ENCODE measurements at regions not wholly inside any gene's neighbourhood (a gene's known extent, or its start where the extent isn't known, plus 50 kb on each side); places are given as distances from the start of the nearest gene placed in this dataset.

DNA sequence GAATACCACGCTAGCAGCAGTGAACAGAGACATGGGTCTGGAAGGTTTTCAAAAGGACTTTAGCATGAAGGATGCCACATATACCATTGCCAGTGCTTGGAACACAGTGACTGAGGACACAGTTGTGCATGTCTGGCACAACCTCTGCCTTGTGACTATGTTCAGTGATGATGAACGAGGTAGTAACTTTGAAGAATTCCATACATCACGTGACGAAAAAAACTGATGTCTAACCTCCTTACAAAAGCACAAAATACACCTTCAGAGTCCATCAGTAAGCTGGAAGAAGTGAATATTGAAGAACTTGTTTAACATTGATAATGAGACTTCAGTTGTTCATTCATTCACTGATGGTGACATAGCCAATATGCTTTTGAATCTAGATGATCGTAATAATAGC is 594.8 kb upstream of the GRM7 start:
- H3K4me3 ChIP-seq (ENCODE audit: low read depth, low read length), result no peak overlapping the region
- TF ChIP-seq, protein P1, sequence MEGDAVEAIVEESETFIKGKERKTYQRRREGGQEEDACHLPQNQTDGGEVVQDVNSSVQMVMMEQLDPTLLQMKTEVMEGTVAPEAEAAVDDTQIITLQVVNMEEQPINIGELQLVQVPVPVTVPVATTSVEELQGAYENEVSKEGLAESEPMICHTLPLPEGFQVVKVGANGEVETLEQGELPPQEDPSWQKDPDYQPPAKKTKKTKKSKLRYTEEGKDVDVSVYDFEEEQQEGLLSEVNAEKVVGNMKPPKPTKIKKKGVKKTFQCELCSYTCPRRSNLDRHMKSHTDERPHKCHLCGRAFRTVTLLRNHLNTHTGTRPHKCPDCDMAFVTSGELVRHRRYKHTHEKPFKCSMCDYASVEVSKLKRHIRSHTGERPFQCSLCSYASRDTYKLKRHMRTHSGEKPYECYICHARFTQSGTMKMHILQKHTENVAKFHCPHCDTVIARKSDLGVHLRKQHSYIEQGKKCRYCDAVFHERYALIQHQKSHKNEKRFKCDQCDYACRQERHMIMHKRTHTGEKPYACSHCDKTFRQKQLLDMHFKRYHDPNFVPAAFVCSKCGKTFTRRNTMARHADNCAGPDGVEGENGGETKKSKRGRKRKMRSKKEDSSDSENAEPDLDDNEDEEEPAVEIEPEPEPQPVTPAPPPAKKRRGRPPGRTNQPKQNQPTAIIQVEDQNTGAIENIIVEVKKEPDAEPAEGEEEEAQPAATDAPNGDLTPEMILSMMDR (IDR thresholded peaks at IDR 0.05; ENCODE audit: borderline replicate concordance, insufficient read depth, low read depth, low read length), result no peak

DNA sequence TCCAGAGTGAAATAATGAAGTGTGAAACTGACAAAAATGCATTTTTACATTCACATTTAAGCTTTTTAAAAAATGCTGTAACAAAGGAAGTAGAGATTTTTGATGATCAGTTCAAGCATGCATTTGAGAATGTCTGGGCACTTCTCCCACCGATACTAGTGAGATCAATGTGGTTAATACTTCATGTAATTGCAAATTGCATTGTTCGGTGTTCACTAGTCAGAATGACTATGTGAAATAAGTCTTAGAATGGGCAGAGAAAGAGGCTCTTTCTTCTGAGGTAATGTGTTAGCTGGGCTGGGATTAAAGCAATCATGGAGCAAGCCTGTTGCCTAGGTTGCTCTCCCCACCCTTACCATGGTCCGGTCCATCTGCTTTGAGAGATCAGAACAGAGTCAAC is 587.0 kb upstream of the GRM7 start:
- TF ChIP-seq, protein P1 (IDR thresholded peaks at IDR 0.05; ENCODE audit: borderline replicate concordance, insufficient read depth, low read depth, low read length), result no peak
- no peak overlapping the region for H3K4me3 ChIP-seq (ENCODE audit: low read depth, low read length)

DNA sequence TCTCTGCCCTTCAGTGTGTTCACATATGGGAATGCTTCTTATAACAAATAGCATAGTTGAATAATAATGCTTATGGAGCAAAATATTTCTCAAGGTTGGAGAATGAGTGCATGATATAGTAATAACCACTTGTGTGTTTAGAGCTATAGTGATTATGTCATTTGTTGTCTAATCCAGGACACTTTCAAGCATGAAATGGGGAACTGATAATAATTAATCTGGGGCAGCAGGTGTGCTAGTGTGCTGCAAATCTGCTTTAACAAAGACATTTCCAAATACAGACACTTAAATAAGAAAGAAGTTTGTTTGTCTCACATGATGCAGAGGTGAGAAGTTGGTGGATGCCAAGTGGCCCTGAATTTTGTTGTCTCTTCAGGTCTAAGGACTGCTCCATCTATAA is 579.3 kb upstream of the GRM7 start:
- H3K4me3 ChIP-seq (ENCODE audit: low read depth, low read length), result no peak overlapping the region
- TF ChIP-seq, protein P1 (IDR thresholded peaks at IDR 0.05; ENCODE audit: borderline replicate concordance, insufficient read depth, low read depth, low read length), result no peak

DNA sequence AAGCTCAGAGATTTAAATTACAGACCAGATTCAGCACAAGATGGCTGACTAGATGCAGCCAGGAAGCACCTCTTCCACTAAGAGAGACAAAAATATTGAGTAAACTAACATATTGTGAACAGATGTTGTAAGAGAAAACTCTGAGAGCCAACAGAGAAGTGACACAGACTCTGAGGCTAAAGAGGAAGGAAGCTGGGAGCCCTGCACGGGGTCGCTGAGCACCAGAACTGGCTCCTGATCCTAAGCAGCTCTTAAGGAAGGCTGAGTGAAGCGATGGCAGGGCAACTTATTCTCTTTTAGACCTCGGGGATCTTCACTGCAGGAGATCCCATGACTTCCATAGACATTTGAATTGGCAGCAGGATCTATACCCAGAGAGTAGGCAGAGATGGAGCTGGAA is 578.0 kb upstream of the GRM7 start:
- H3K4me3 ChIP-seq (ENCODE audit: low read depth, low read length), result no peak overlapping the region
- TF ChIP-seq, protein P1 (IDR thresholded peaks at IDR 0.05; ENCODE audit: borderline replicate concordance, insufficient read depth, low read depth, low read length), result no peak

DNA sequence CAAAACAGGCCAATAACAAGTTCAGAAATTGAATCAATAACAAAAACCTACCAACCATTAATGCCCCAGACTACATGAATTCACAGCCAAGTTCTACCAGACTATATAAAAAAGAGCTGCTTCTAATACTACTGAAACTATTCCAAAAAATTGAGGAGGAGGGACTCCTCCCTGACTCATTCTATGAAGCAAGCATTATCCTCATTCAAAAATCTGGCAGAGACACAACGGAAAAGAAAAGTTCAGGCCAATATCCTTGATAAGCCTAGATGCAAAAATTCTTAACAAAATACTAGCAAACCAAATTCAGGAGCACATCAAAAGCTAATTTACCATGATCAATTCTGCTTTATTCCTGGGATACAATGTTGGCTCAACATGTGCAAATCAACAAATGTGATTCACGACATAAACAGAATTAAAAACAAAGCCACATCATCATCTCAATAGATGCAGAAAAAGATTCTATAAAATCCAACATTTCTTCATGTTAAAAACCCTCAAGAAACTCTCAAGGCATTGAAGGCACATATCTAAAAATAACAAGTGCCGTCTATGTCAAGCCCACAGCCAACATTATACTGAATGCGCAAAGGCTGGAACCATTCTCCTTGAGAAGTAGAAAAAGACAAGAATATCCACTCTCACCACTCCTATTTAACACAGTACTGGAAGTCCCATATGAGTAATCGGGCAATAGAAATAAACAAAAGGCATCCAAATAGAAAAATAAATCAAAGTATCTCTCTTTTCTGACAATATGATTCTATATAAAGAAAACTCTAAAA is 573.6 kb upstream of the GRM7 start:
- H3K4me3 ChIP-seq (ENCODE audit: low read depth, low read length), result no peak overlapping the region
- TF ChIP-seq, protein P1 (IDR thresholded peaks at IDR 0.05; ENCODE audit: borderline replicate concordance, insufficient read depth, low read depth, low read length), result no peak

DNA sequence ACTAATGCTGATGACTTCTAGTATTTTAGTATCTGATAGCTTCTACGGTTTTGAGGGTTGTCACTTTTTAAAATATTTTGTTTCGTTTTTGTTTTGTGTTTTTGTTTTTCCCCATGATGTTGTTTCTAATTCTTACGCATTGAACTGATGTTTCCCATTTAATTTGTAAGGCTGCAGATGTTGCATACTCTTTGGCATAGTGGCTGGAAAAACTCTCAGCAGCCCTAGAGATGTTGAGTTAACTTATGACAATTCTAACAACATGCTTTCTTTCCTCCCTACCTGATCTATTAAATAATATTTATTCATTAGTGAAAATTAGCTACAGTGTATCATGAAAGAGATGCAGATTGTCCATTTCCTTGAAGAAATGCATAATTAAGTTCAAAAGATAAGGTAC is 559.3 kb upstream of the GRM7 start:
- TF ChIP-seq, protein P1 (IDR thresholded peaks at IDR 0.05; ENCODE audit: borderline replicate concordance, insufficient read depth, low read depth, low read length), result no peak
- no peak overlapping the region for H3K4me3 ChIP-seq (ENCODE audit: low read depth, low read length)

DNA sequence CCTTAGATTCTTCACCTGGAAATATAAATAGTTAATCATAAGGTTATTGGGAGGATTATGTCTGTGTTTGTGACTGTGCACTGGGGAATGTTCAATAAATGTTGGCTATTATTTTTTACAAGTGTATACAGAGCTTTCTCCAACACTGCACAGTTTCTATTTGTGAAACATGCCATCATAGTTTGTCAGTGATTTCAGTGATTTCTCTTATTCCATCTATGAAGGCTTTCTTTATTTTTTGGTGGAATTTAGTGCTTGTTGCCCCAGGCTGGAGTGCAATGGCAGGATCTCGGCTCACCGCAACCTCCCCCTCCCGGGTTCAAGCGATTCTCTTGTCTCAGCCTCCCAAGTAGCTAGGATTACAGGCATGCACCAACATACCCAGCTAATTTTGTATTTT is 545.0 kb upstream of the GRM7 start:
- H3K4me3 ChIP-seq (ENCODE audit: low read depth, low read length), result no peak overlapping the region
- TF ChIP-seq, protein P1 (IDR thresholded peaks at IDR 0.05; ENCODE audit: borderline replicate concordance, insufficient read depth, low read depth, low read length), result no peak
